ENCODE measurements at regions not wholly inside any gene's neighbourhood (a gene's known extent, or its start where the extent isn't known, plus 50 kb on each side); places are given as distances from the start of the nearest gene placed in this dataset.

DNA sequence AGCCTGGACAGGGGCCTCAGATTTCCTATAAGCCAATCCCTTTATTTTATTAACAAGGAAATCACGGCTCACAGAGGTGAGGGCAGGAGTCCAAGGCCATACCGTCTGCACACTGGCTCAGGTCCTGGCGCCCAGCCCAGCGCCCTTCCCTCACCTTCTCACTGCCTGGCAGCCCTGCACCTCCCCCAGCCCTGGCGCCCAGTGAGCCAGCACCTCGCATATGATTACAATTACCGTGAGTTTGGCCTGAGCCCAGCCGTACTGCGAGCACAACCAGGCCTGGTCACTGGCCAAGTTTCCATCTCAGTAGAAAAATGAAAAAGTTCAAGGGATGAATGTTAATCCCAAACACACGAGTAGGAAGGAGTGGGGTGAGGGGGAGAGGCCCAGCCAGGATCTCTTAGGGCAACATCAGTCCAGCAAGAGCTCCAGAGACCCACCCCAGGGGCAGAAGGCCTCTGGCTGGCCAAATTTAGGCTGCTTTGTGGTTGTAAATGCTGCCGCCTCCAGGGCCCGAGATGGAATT lies 68.4 kb downstream of the MCFD2 start:
- Mint-ChIP-seq H3K27ac (peak overlapping the region; percentile 92 to 100 (median 98)), H3K9me3 (no peaks in the 10 kb centered on the region), H3K27me3 (ENCODE audit: low read depth) (no peaks in the 10 kb centered on the region), H3K4me1 (peaks cover 65% of the 10 kb centered on the region), H3K4me3 (peak overlapping the region in 2 of 3 experiments; percentile 20 to 70), H3K36me3 (ENCODE audit: low read depth) (no peaks in the 10 kb centered on the region)
- no peak for TF ChIP-seq CTCF (IDR thresholded peaks at IDR 0.05; ENCODE audit: unreplicated experiment in 3 of 3)

GRCh38 chr2:46846536-46846935 lies 69.1 kb downstream of the MCFD2 start:
- H3K27me3 Mint-ChIP-seq (ENCODE audit: low read depth), result no peaks in the 10 kb centered on the region
- no peak overlapping the region for H3K4me3 Mint-ChIP-seq
- no peaks in the 10 kb centered on the region for H3K9me3 Mint-ChIP-seq
- H3K36me3 Mint-ChIP-seq (ENCODE audit: low read depth), result no peaks in the 10 kb centered on the region
- TF ChIP-seq CTCF (IDR thresholded peaks at IDR 0.05; ENCODE audit: unreplicated experiment in 3 of 3), result no peak
- H3K4me1 Mint-ChIP-seq, result peaks cover 65% of the 10 kb centered on the region
- peak overlapping the region; percentile 92 to 100 (median 98) for H3K27ac Mint-ChIP-seq

GRCh38 chr2:46845542-46846486 lies 69.8 kb downstream of the MCFD2 start:
- Mint-ChIP-seq H3K27ac (peak overlapping the region; percentile 92 to 100 (median 98)), H3K4me3 (no peak overlapping the region), H3K36me3 (ENCODE audit: low read depth) (no peaks in the 10 kb centered on the region), H3K27me3 (ENCODE audit: low read depth) (no peaks in the 10 kb centered on the region), H3K4me1 (peaks cover 60% of the 10 kb centered on the region), H3K9me3 (no peaks in the 10 kb centered on the region)
- no peak for TF ChIP-seq CTCF (IDR thresholded peaks at IDR 0.05; ENCODE audit: unreplicated experiment in 3 of 3)

DNA sequence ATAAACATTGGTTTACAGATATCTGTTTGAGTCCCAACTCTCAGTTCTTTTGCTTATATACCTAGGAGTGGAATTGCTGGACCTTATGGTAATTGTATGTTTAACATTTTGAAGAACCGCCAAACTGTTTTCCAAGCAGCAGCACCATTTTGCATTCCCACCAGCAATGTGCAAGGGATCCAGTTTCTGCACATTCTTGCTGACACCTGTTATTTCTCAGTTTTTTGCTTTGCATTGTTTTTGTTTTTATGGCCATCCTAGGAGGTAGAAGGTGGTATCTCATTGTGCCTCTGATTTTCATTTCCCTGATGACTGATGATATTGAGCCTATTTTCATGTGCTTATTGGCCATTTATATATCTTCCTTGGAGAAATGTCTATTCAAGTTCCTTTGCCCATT lies 71.2 kb downstream of the MCFD2 start:
- Mint-ChIP-seq H3K27me3 (ENCODE audit: low read depth) (peaks cover 2% of the 10 kb centered on the region), H3K36me3 (ENCODE audit: low read depth) (no peaks in the 10 kb centered on the region), H3K4me1 (peaks cover 47% of the 10 kb centered on the region), H3K9me3 (no peaks in the 10 kb centered on the region), H3K27ac (peak overlapping the region in 2 of 3 experiments; percentile 92 to 98), H3K4me3 (no peak overlapping the region)
- TF ChIP-seq CTCF (IDR thresholded peaks at IDR 0.05; ENCODE audit: unreplicated experiment in 3 of 3), result no peak

- Mint-ChIP-seq H3K27ac (peak overlapping the region in 2 of 3 experiments; percentile 2 to 48), H3K9me3 (no peaks in the 10 kb centered on the region), H3K27me3 (ENCODE audit: low read depth) (peaks cover 3% of the 10 kb centered on the region), H3K4me3 (no peak overlapping the region), H3K36me3 (ENCODE audit: low read depth) (no peaks in the 10 kb centered on the region), H3K4me1 (peaks cover 43% of the 10 kb centered on the region)
- TF ChIP-seq CTCF (IDR thresholded peaks at IDR 0.05; ENCODE audit: unreplicated experiment in 3 of 3), result no peak
Observed at GRCh38 chr2:46844034-46844433, 71.6 kb downstream of the MCFD2 start.
